ENCODE measurements at regions not wholly inside any gene's neighbourhood (a gene's known extent, or its start where the extent isn't known, plus 50 kb on each side); places are given as distances from the start of the nearest gene placed in this dataset.
A peak's percentile ranks its signal among the peaks of the same experiment; 100 is the strongest.
"Not testable (repeated sequence)": the region's sequence is repeated elsewhere in the genome, so short reads cannot be mapped to it uniquely, and the experiment has no call there.

DNA sequence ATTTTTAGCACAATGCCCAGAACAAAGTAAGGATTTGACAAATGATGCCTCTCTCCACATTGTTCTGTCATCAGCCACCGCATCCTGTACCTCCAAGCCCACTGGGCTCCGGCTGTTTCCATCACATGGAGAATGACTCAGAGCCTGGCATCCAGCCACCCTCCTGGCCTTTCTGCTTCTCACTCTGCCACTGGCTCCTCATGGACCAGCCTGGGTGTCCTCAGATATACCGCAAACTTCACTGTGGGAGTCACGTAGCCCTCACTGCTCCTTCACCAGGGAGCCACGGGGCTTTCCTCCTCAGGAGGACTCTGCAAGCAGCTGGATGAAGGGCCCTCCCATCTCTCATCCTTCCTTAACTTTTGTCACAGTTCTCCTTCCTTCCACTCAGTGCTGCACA lies 943.0 kb downstream of the TUBA3C start:
- DNase-seq (ENCODE audit: low spot score), result not testable (repeated sequence)

DNA sequence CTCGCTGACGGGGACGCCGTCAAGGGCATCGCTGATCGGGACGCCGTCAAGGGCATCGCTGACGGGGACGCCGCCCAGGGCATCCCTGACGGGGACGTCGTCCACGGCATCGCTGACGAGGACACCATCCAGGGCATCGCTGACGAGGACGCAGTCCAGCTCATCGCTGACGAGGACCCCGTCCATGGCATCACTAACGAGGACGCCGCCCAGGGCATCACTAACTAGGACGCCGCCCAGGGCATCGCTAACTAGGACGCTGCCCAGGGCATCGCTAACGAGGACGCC lies 945.2 kb downstream of the TUBA3C start:
- no peak for DNase-seq (ENCODE audit: low spot score)

DNA sequence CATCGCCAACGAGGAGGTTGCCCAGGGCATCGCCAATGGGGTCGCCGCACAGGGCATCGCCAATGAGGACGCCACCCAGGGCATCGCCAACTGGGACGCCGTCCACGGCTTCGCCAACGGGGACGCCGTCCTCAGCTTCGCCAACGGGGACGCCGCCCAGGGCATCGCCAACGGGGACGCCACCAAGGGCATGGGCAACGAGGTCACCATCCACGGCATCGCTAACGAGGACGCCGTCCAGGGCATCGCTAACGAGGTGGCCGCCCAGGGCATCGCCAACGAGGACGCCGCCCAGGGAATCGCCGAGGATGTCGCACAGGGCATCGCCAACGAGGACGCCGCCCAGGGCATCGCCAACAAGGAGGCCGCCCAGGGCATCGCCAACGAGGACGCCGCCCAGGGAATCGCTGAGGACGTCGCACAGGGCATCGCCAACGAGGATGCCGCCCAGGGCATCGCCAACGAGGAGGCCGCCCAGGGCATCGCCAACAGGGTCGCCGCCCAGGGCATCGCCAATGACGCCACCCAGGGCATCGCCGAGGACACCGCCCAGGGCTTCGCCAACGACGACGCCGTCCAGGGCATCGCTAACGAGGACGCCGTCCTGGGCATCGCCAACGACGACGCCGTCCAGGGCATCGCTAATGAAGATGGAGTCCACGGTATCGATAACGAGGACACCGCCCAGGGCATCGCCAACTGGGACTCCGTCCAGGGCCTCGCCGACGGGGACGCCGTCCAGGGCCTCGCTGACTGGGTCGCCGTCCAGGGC lies 945.7 kb downstream of the TUBA3C start:
- DNase-seq (ENCODE audit: low spot score), result no peak

DNA sequence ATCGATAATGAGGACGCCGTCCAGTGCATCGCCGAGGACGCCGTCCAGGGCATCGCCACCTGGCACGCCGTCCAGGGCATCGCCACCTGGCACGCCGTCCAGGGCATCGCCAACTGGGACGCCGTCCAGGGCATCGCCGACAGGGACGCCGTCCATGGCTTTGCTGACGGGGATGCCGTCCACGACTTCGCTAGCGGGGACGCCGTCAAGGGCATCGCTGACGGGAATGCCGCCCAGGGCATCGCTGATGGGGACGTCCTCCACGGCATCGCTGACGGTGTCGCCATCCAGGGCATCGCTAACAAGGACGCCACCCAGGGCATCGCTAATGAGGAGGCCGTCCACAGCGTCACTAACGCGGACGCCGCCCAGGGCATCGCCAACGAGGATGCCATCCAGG lies 946.5 kb downstream of the TUBA3C start:
- DNase-seq (ENCODE audit: low spot score), result no peak

DNA sequence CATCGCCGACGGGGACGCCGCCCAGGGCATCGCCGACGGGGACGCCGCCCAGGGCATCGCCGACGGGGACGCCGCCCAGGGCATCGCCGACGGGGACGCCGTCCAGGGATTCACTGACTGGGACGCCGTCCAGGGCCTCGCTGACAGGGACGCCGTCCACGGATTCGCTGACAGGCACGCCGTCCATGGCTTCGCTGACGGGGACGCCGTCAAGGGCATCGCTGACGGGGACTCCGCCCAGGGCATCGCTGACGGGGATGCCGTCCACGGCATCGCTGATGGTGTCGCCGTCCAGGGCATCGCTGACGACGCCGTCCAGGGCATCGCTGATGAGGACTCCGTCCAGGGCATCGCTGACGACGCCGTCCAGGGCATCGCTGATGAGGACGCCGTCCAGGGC lies 947.2 kb downstream of the TUBA3C start:
- DNase-seq (ENCODE audit: low spot score), result not testable (repeated sequence)

DNA sequence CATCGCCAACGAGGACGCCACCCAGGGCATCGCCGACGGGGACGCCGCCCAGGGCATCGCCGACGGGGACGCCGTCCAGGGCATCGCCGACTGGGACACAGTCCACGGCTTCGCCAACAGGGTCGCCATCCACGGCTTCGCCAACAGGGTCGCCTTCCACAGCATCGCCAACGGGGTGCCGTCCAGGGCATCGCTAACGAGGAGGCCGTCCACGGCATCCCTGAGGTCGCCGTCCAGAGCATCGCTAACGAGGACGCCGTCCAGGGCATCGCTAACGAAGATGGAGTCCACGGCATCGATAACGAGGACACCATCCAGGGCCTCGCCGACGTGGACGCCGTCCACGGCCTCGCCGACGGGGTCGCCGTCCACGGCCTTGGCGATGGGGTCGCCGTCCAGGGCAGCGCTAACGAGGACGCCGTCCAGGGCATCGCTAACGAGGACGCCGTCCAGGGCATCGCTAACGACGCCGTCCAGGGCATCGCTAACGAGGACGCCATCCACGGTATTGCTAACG lies 947.8 kb downstream of the TUBA3C start:
- no peak for DNase-seq (ENCODE audit: low spot score)

DNA sequence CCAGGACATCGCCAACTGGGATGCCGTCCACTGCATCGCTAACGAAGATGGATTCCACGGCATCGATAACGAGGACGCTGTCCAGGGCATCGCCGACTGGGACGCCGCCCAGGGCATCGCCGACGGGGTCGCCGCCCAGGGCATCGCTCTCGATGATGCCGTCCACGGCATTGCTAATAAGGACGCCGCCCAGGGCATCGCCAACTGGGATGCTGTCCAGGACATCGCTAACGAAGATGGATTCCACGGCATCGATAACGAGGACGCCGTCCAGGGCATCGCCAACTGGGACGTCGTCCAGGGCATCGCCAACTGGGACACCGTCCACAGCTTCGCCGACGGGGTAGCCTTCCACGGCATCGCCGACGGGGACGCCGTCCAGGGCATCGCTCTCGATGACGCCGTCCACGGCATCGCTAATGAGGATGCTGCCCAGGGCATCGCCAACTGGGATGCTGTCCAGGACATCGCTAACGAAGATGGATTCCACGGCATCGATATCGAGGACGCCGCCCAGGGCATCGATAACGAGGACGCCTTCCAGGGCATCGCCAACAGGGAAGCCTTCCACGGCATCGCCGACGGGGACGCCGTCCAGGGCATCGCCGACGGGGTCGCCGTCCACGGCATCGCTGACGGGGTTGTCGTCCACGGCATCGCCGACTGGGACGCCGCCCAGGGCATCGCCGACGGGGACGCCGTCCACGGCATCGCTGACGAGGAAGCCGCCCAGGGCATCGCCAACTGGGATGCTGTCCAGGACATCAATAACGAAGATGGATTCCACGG lies 948.4 kb downstream of the TUBA3C start:
- DNase-seq (ENCODE audit: low spot score), result no peak

DNA sequence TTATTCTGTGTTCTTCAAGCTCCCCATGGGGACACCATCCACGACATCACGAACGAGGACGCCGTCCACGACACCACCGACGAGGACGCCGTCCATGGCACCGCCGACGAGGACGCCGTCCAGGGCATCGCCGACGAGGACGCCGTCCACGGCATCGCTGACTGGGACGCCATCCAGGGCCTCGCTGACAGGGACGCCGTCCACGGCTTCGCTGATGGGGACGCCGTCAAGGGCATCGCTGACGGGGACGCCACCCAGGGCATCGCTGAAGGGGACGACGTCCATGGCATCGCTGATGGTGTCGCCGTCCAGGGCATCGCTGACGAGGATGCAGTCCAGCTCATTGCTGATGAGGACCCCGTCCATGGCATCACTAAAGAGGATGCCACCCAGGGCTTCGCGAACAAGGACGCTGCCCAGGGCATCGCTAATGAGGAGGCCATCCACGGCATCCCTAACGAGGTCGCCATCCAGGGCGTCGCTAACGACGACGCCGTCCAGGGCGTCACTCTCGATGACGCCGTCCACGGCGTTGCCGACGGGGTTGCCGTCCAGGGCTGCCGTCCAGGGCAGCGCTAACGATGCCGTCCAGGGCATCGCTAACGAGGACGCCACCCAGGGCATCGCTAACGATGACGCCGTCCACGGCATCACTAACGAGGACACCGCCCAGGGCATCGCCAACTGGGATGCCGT lies 949.2 kb downstream of the TUBA3C start:
- DNase-seq (ENCODE audit: low spot score), result no peak

DNA sequence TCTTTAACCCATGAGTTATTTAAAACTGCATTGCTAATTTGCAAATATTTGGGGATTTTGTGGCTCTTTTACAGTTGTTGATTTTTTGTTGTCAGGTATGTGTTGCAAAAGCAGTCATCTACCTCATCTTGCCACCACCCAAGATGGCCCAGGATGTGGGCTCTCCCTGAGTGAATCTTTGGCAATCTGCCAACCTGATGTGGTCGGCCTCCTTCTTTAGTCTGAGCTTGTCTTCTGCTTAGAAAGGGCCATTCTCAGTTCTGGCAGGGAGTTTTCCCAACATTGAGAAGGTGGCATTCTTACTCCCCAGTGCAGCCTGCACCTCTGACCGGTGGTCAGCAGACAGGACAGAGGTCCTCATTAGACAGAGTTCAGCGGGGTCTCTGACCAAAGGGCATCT lies 957.2 kb downstream of the TUBA3C start:
- DNase-seq (ENCODE audit: low spot score), result peak; percentile 13

DNA sequence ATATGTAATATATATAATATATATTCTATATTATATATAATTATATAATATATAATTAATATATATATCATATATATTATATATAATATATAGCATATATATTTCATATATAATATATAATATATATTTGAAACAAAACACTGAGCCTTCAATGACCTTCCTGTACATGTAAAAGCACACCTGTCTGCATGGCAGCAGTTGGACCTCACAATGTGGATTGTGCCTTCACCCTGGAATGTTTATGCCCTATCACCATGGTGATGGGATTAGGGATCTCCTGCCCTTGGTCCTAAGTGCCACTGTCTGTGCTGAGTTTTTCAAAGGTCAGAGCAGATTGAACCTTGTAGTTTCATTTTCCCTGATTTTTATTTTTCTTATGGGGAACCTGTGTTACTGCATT lies 966.9 kb downstream of the TUBA3C start:
- DNase-seq (ENCODE audit: low spot score), result not testable (repeated sequence)

DNA sequence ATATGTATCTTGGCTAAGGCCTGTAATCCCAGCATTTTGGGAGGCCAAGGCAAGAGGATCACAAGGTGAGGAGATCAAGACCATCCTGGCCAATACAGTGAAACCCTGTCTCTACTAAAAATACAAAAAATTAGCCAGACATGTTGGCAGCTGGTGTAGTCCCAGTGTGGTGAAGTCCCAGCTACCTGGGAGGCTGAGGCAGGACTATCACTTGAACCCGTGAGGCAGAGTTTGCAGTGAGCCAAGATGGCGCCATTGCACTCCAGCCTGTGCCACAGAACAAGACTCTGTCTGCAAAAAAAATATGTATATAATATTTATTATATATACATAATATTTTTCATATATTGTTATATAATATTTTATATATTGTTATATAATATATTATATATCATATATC lies 968.1 kb downstream of the TUBA3C start:
- DNase-seq (ENCODE audit: low spot score), result not testable (repeated sequence)

DNA sequence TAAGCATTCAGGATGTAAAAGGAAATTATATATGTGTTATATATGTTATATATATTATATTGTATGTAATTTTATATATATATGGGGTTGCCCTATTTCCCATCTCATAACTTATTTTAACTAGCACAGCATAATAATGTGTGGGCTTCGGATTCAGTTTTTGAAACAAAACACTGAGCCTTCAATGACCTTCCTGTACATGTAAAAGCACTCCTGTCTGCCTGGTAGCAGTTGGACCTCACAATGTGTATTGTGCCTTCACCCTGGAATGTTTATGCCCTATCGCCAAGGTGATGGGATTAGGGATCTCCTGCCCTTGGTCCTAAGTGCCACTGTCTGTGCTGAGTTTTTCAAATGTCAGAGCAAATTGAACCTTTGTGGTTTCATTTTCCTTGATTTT lies 968.8 kb downstream of the TUBA3C start:
- peak; percentile 6 for DNase-seq (ENCODE audit: low spot score)

DNA sequence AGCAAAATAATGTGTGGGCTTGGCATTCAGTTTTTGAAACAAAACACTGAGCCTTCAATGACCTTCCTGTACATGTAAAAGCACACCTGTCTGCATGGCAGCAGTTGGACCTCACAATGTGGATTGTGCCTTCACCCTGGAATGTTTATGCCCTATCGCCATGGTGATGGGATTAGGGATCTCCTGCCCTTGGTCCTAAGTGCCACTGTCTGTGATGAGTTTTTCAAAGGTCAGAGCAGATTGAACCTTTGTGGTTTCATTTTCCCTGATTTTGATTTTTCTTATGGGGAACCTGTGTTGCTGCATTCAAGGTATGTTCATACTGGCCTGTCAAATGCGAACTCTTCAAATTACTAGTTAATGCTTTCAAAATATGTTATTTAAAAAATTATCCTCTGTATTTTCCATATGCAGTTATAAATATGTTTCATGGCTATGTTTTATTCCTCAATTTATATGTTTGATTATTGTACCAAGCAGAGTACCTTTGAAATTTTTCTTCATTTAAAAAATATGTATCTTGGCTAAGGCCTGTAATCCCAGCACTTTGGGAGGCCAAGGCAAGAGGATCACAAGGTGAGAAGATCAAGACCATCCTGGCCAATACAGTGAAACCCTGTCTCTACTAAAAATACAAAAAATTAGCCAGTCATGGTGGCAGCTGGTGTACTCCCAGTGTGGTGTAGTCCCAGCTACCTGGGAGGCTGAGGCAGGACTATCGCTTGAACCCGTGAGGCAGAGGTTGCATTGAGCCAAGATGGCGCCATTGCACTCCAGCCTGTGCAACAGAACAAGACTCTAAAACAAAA lies 969.7 kb downstream of the TUBA3C start:
- DNase-seq (ENCODE audit: low spot score), result peak; percentile 32

DNA sequence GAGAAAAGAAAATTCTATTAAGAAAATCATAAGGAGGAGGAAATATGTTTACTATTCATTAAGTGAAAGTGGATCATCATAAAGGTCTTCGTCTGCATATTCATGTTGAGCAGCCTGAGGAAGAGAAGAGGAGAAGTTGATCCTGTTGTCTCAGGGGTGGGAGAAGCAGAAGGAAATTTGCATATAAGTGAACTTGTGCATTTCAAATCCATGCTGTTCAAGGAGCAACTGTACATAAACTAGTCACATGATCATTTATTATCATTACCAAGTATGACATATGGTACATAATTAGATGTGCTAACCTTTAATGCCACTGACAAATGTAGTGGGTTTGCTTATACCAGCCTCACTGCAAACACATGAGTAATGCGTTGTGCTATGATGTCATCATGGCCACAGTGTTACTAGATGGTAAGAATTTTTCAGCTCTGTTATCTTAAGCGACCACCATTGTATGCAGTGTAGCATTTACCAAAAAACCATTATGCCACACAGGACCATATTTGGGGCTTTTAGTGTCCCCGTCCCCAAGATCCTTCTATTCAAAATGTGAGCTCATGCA lies 976.9 kb downstream of the TUBA3C start:
- not testable (repeated sequence) for DNase-seq (ENCODE audit: low spot score)

DNA sequence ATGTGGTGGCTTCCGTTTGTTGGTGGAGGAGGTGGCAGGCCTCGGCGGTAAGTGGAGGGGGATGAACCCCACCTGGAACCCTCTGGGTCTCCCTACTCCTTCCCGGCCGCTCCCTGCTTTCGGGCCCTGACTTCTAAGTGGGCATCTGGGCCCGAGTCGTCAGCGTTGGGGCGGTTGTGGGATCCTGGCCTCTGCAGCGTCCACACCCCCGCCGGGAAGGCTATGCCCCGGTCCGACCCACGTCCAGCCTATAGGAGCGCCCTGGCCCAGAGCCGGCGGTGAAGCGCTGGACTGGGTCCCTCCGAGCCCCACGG lies 986.3 kb downstream of the TUBA3C start:
- DNase-seq (ENCODE audit: low spot score), result not testable (repeated sequence)

DNA sequence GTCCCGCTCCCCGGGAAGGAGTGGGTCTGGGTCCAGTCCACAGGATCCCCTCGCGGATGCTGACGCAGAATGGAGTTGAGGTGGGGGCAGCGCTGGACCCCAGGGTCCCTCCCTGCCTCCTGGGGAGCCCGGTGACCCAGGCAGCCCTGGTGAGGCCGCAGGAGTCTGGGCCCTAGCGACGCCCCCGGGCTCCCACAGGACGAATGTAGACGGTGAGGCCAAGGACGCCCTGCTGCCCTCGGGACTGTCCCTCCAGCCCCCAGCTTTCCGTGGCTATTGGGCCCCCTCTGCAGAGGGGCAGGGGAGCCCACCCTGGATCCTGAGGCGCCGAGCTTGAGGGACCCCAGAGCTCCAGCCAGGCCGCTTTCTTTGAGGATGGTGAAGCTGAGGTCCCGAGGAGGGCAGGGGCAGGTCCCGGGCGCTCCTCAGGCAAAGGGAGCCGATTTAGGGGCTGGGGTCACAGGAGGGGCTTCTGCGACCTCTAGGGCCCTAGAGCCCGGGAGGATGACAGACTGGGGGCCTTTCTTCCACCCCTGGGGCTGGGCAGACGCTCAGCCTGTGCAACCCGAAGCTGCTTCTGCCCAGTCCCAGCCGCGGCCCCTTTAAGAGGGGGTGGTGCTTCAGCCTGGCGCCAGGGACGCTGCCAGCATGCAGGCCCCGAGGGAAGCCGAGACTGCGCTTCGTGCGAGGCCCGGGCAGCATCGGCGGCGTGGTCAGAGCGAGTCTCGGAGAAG lies 986.8 kb downstream of the TUBA3C start:
- DNase-seq (ENCODE audit: low spot score), result not testable (repeated sequence)

DNA sequence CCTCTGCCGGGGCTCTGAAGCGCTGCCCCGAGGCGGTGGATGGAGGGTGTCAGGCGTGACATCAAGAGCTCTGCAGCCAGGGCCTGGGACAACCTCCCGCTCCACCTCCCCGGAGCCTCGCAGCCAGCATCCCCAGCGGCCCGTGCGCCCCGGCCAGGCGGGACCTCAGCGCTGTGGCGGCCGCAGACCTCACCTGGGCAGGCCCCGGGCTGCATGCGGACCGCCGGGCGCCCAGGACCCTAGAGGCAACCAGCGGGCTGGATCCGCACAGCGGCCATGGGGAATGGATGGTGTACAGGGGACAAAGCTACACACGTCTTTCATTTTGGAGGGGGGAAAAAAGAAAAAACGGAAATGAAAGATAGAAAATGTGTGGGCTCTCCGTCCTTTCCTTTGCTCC lies 987.5 kb downstream of the TUBA3C start:
- not testable (repeated sequence) for DNase-seq (ENCODE audit: low spot score)

All from CD4-positive, alpha-beta T cell treated with Interleukin-2 at 100 ng/mL for 4 hours (primary cell).